ENCODE measurements at regions not wholly inside any gene's neighbourhood (a gene's known extent, or its start where the extent isn't known, plus 50 kb on each side); places are given as distances from the start of the nearest gene placed in this dataset.

DNA sequence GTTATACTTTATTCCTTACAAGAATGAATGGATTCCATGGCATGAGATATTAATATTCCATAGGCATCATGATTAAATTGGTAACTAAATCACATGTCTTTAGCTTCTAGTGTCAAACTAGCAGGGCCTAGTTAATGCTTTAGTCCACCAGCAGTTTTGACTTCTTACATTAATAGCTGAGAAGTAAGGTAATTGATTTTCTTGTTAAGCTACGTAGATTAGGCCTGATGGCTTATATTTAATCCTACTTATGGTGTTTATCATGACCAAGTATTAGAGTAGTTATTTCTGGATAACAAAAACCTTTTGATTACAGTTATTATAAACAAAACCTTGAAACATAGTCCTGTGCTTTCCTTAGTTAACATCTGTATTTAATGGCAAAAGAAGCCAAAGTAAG is 184.5 kb downstream of the TANC2 start:
- TF ChIP-seq, protein P1, sequence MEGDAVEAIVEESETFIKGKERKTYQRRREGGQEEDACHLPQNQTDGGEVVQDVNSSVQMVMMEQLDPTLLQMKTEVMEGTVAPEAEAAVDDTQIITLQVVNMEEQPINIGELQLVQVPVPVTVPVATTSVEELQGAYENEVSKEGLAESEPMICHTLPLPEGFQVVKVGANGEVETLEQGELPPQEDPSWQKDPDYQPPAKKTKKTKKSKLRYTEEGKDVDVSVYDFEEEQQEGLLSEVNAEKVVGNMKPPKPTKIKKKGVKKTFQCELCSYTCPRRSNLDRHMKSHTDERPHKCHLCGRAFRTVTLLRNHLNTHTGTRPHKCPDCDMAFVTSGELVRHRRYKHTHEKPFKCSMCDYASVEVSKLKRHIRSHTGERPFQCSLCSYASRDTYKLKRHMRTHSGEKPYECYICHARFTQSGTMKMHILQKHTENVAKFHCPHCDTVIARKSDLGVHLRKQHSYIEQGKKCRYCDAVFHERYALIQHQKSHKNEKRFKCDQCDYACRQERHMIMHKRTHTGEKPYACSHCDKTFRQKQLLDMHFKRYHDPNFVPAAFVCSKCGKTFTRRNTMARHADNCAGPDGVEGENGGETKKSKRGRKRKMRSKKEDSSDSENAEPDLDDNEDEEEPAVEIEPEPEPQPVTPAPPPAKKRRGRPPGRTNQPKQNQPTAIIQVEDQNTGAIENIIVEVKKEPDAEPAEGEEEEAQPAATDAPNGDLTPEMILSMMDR (IDR thresholded peaks at IDR 0.05; ENCODE audit: low read depth, low read length, poor library complexity, severe bottlenecking), result no peak
- no peak for TF ChIP-seq EZH2phosphoT487 (IDR thresholded peaks at IDR 0.05; ENCODE audit: borderline replicate concordance, low read length)
